Osteocyte (in vitro differentiated cells): ENCODE measurements at regions not wholly inside any gene's neighbourhood (a gene's known extent, or its start where the extent isn't known, plus 50 kb on each side); places are given as distances from the start of the nearest gene placed in this dataset.
A peak's percentile ranks its signal among the peaks of the same experiment; 100 is the strongest.

ENCODE experiments used
- DNase-seq: peaks from one replicate; pipeline ENCODE4 v3.0.0; 2021; ENCODE audit warnings: mixed read lengths; ENCODE audit not compliant: unreplicated experiment; ENCODE audit errors: extremely low spot score
- H3K27ac Mint-ChIP-seq: one replicate; pipeline ENCODE4 v1.8.0; 2021; ENCODE audit warnings: mild to moderate bottlenecking, mixed read lengths; ENCODE audit not compliant: unreplicated experiment
- H3K27me3 Mint-ChIP-seq: one replicate; pipeline ENCODE4 v1.8.0; 2021; ENCODE audit warnings: mixed read lengths; ENCODE audit not compliant: unreplicated experiment
- H3K36me3 Mint-ChIP-seq: one replicate; pipeline ENCODE4 v1.8.0; 2021; ENCODE audit warnings: mixed read lengths; ENCODE audit not compliant: unreplicated experiment
- H3K4me1 Mint-ChIP-seq: one replicate; pipeline ENCODE4 v1.8.0; 2021; ENCODE audit warnings: mixed read lengths; ENCODE audit not compliant: unreplicated experiment
- H3K4me3 Mint-ChIP-seq: one replicate; pipeline ENCODE4 v1.8.0; 2021; ENCODE audit warnings: mild to moderate bottlenecking, moderate library complexity, mixed read lengths; ENCODE audit not compliant: unreplicated experiment
- H3K9me3 Mint-ChIP-seq: one replicate; pipeline ENCODE4 v1.8.0; 2021; ENCODE audit warnings: mixed read lengths; ENCODE audit not compliant: unreplicated experiment
- CTCF ChIP-seq: fragments of 200-600 bp; sonication (generic); IDR thresholded peaks from 2 replicates; pipeline ENCODE4 v1.5.0; 2021; ENCODE audit warnings: antibody characterized with exemption, mild to moderate bottlenecking, moderate library complexity

DNA sequence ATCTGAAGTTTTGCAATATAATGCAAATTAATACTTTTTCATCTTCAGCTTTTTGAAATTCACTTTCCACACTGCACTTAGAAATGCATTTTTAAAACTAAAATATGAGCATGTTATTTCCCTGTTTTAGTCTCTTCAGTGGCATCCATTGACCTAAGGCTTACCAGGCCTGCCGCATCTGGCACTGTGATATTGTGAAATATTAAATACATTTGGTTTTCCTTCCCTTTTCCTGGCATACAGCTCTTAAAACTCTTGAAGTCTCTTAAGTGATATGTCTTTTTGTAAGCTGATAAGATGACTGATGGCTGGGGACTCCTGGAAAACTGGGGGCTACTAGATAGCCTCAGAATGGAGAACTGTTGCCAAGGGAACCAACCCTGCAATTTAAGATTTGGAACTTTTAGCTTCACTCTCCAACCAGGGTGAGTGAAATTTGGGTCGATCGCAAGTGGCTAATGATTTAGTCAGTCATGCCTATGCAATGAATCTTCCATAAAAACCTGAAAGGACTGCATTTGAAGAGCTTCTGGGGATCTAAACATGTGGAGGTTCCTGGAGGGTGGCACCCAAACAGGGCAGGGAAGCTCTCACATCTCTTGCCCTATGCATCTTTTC, 75.5 kb upstream of the PDC start:
- Mint-ChIP-seq H3K27ac (peak overlapping the region; percentile 77), H3K36me3 (no peaks in the 10 kb centered on the region), H3K4me1 (peaks cover 46% of the 10 kb centered on the region), H3K9me3 (peaks cover 5% of the 10 kb centered on the region), H3K4me3 (no peak overlapping the region), H3K27me3 (no peaks in the 10 kb centered on the region)
- no peak for DNase-seq
- no peak for TF ChIP-seq CTCF

DNA sequence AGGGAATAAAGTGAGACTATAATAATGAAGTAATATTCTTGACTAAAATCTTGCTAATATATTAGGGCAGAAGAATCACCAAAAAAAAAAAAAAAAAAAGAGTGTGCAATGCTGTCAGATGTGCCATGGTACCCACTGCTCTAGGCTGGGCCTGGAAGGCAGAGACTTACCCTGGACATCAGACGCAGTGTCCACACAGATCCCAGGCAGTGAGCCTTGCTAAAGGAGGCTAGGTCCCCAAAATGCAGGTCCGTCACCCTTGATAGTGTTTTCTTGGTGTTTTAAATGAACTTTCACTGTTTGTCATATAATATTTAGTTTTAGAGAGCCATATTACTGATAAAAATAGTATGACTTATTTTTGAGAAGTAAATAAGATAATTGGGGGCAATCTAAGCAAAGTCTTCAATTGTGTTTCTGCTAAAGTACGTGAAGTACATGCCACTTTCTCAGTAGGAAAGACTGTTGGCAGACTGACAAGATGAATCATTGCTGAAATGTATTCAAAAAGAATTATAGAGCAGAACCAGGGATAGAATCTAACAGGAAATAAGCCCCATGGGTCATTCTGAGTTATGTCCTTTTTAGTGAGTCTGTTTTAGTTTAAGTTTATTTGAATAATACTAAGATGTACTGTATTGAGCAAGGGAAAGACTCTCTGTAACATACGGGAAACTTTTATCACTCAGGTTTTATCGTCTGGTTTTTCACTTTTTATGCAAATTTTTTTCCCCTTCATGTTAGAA, 74.6 kb upstream of the PDC start:
- Mint-ChIP-seq H3K27ac (peak overlapping the region; percentile 77), H3K9me3 (peaks cover 11% of the 10 kb centered on the region), H3K4me3 (no peak overlapping the region), H3K4me1 (peaks cover 48% of the 10 kb centered on the region), H3K27me3 (no peaks in the 10 kb centered on the region), H3K36me3 (no peaks in the 10 kb centered on the region)
- TF ChIP-seq CTCF, result no peak
- no peak for DNase-seq

DNA sequence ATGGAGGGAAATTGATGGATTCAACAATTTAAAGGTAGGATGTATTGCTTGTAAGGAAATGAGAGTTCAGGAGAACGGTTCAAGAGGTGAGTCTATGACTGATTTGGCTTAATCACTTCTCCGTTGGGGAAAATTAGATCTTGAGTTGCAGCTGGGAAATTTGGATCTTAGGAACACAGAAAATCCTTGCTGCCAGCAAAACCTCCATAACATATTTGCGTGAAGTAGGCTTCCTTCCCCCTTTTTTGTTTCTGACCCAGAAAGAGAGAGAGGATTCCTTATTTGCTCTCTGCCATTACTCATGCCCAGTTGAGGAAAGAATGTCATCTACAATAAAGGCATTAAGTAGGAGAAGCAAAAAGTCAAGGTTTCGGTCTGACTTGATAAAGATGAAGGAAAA, 73.5 kb upstream of the PDC start:
- Mint-ChIP-seq H3K27me3 (no peaks in the 10 kb centered on the region), H3K4me3 (no peak overlapping the region), H3K27ac (no peak overlapping the region), H3K36me3 (peaks cover 3% of the 10 kb centered on the region), H3K4me1 (peaks cover 48% of the 10 kb centered on the region), H3K9me3 (peaks cover 16% of the 10 kb centered on the region)
- no peak for DNase-seq
- TF ChIP-seq CTCF, result no peak

DNA sequence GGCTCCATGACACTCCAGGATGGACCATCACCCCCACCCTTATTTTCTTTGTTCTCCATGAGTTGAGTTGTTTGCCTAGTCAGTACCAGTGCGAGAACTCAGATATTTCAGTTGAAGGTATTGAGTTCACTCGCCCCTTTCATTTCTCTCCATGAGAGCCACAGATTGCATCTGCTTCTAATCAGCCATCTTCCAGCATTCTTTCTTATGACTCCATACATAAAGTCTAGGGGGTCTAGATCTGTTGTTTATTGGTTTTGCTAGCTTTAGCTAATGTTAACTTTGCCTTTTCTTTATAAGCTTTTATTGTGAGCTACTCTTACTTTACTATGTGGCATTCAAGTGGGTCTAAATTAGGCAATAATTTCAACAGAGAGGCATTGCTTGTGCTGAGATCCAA, 71.6 kb upstream of the PDC start:
- Mint-ChIP-seq H3K9me3 (peaks cover 24% of the 10 kb centered on the region), H3K27ac (no peak overlapping the region), H3K4me3 (no peak overlapping the region), H3K36me3 (peaks cover 7% of the 10 kb centered on the region), H3K27me3 (no peaks in the 10 kb centered on the region), H3K4me1 (peaks cover 46% of the 10 kb centered on the region)
- TF ChIP-seq CTCF, result no peak
- DNase-seq, result no peak

- TF ChIP-seq CTCF, result no peak
- H3K36me3 Mint-ChIP-seq, result peaks cover 7% of the 10 kb centered on the region
- no peak for DNase-seq
- H3K4me3 Mint-ChIP-seq, result no peak overlapping the region
- H3K9me3 Mint-ChIP-seq, result peaks cover 24% of the 10 kb centered on the region
- no peaks in the 10 kb centered on the region for H3K27me3 Mint-ChIP-seq
- peaks cover 39% of the 10 kb centered on the region for H3K4me1 Mint-ChIP-seq
- no peak overlapping the region for H3K27ac Mint-ChIP-seq
Observed at GRCh38 chr1:186531561-186532165, 70.7 kb upstream of the PDC start.
